SK-N-SH (cell line): ENCODE measurements at regions not wholly inside any gene's neighbourhood (a gene's known extent, or its start where the extent isn't known, plus 50 kb on each side); places are given as distances from the start of the nearest gene placed in this dataset.
A peak's percentile ranks its signal among the peaks of the same experiment; 100 is the strongest.

Source experiments
- CTCF ChIA-PET: fragments of 300-600, 350-600 bp; formaldehyde crosslinking; extraction: SDS; loops from one replicate; lab custom pipeline; 2021; lab: Yijun Ruan, JAX
- POLR2A ChIA-PET: fragments of 350-600 bp; sonication (Branson Sonifier 250); formaldehyde crosslinking; extraction: SDS; loops from one replicate; lab custom pipeline; 2020; ENCODE audit warnings: antibody characterized with exemption, inconsistent platforms; lab: Yijun Ruan, JAX
- DNase-seq: peaks from one replicate; pipeline ENCODE4 v3.0.0; 2012
- H2AFZ ChIP-seq: fragments of 200-600 bp; sonication (generic); 2 replicates; pipeline ENCODE4 v1.8.1; 2016; ENCODE audit warnings: antibody characterized with exemption, mild to moderate bottlenecking, low read depth
- H3F3A ChIP-seq: fragments of 200-600 bp; sonication (generic); replicated peaks from 2 replicates; pipeline ENCODE3; 2016; ENCODE audit warnings: antibody characterized with exemption, mild to moderate bottlenecking; ENCODE audit not compliant: insufficient read depth
- H3K27ac ChIP-seq, 2 experiments: fragments of 200-500 bp in 1 of 2; fragments of 200-600 bp in 1 of 2; sonication (Bioruptor generic) in 1 of 2; sonication (generic), shearing (Covaris generic) in 1 of 2; 2 replicates each; pipeline versions ENCODE4 v1.5.1 to v1.6.1; 2014 to 2016; ENCODE audit warnings: low read depth in 2 of 2, inconsistent platforms in 1 of 2, low read length in 1 of 2, mild to moderate bottlenecking in 1 of 2, mixed read lengths in 1 of 2
- H3K27me3 ChIP-seq: fragments of 200-600 bp; sonication (generic), shearing (Covaris generic); 2 replicates; pipeline ENCODE4 v1.6.1; 2016; ENCODE audit warnings: mixed run types; ENCODE audit not compliant: insufficient read depth
- H3K36me3 ChIP-seq, 2 experiments: fragments of 200-500 bp in 1 of 2; fragments of 200-600 bp in 1 of 2; sonication (Bioruptor generic) in 1 of 2; sonication (generic) in 1 of 2; replicated peaks in 1 of 2; 2 replicates each; pipeline versions ENCODE3 to v1.5.1; 2014 to 2016; ENCODE audit warnings: low read length in 1 of 2, mild to moderate bottlenecking in 1 of 2; ENCODE audit not compliant: insufficient read depth in 2 of 2, control insufficient read depth in 1 of 2
- H3K4me1 ChIP-seq, 2 experiments: fragments of 200-500 bp in 1 of 2; fragments of 200-600 bp in 1 of 2; sonication (Bioruptor generic) in 1 of 2; sonication (generic), shearing (Covaris generic) in 1 of 2; 2 replicates each; pipeline versions ENCODE4 v1.5.1 to v1.6.1; 2014 to 2016; ENCODE audit warnings: low read depth in 1 of 2, low read length in 1 of 2, mixed run types in 1 of 2; ENCODE audit not compliant: insufficient read depth in 2 of 2, control insufficient read depth in 1 of 2
- H3K4me2 ChIP-seq: fragments of 200-600 bp; sonication (generic), shearing (Covaris generic); 2 replicates; pipeline ENCODE4 v1.6.1; 2017; ENCODE audit warnings: mixed run types
- H3K4me3 ChIP-seq, 2 experiments: fragments of 200-500 bp in 1 of 2; fragments of 200-600 bp in 1 of 2; sonication (Bioruptor generic) in 1 of 2; sonication (generic), shearing (Covaris generic) in 1 of 2; 2 replicates each; pipeline versions ENCODE4 v1.5.1 to v1.8.1; 2014 to 2016; ENCODE audit warnings: low read depth in 2 of 2, inconsistent platforms in 1 of 2, low read length in 1 of 2, mild to moderate bottlenecking in 1 of 2, mixed read lengths in 1 of 2, moderate library complexity in 1 of 2
- H3K79me2 ChIP-seq: fragments of 200-600 bp; sonication (generic); 2 replicates; pipeline ENCODE4 v1.8.1; 2017; ENCODE audit warnings: mild to moderate bottlenecking; ENCODE audit not compliant: insufficient read depth
- H3K9ac ChIP-seq: fragments of 200-600 bp; sonication (generic); 2 replicates; pipeline ENCODE4 v1.6.1; 2017; ENCODE audit warnings: mixed run types
- H3K9me2 ChIP-seq: fragments of 200-600 bp; sonication (generic); 2 replicates; pipeline ENCODE4 v1.6.1; 2017; ENCODE audit warnings: mixed run types
- H3K9me3 ChIP-seq: fragments of 200-600 bp; sonication (generic); 2 replicates; pipeline ENCODE4 v1.6.1; 2017; ENCODE audit warnings: mixed run types, mild to moderate bottlenecking, moderate library complexity
- H4K20me1 ChIP-seq: fragments of 200-600 bp; sonication (generic); 2 replicates; pipeline ENCODE4 v1.6.1; 2017; ENCODE audit warnings: mild to moderate bottlenecking, mixed run types; ENCODE audit not compliant: insufficient read depth
- CHD2 ChIP-seq: fragments of 150-350 bp; IDR thresholded peaks from 2 replicates; pipeline ENCODE4 v1.6.1; 2018; ENCODE audit warnings: low read length; ENCODE audit not compliant: partially characterized antibody
- CTCF ChIP-seq: fragments of 200-600 bp; sonication (generic); IDR thresholded peaks from 2 replicates; pipeline ENCODE4 v1.6.1; 2017; ENCODE audit warnings: antibody characterized with exemption, mild to moderate bottlenecking, moderate library complexity
- EZH2phosphoT487 ChIP-seq: fragments of 200-600 bp; sonication (generic); IDR thresholded peaks from 2 replicates; pipeline ENCODE4 v1.6.1; 2017; ENCODE audit warnings: low read depth, mixed run types, mild to moderate bottlenecking, antibody characterized with exemption, moderate library complexity, borderline replicate concordance
- FOSL2 ChIP-seq: IDR thresholded peaks from 2 replicates; pipeline ENCODE4 v1.4.0; 2012; ENCODE audit warnings: low read depth, mild to moderate bottlenecking, moderate library complexity, borderline replicate concordance
- FOXM1 ChIP-seq: IDR thresholded peaks from 2 replicates; pipeline ENCODE4 v1.4.0; 2012; ENCODE audit warnings: low read depth, mild to moderate bottlenecking
- GATA2 ChIP-seq: sonication (generic); formaldehyde crosslinking; IDR thresholded peaks from 2 replicates; pipeline ENCODE4 v1.5.0; 2020; ENCODE audit warnings: mild to moderate bottlenecking, missing genetic modification reagents
- JUND ChIP-seq: IDR thresholded peaks from 2 replicates; pipeline ENCODE4 v1.4.0; 2012
- MXI1 ChIP-seq: IDR thresholded peaks from 2 replicates; pipeline ENCODE4 v1.6.1; 2012; ENCODE audit warnings: mild to moderate bottlenecking, low read depth, low read length, improper control_type of control experiment
- NRF1 ChIP-seq: IDR thresholded peaks from 2 replicates; pipeline ENCODE4 v1.6.1; 2012; ENCODE audit warnings: low read depth, mild to moderate bottlenecking, low read length
- PBX3 ChIP-seq: IDR thresholded peaks from 2 replicates; pipeline ENCODE4; 2012
- POLR2AphosphoS5 ChIP-seq: IDR thresholded peaks from 2 replicates; pipeline ENCODE4 v1.6.1; 2012; ENCODE audit warnings: low read depth, low read length
- RAD21 ChIP-seq: IDR thresholded peaks from 2 replicates; pipeline ENCODE4 v1.6.1; 2012; ENCODE audit warnings: mild to moderate bottlenecking, low read length
- RCOR1 ChIP-seq: fragments of 150-350 bp; IDR thresholded peaks from 2 replicates; pipeline ENCODE4 v1.6.1; 2017; ENCODE audit warnings: antibody characterized with exemption, low read length
- RXRA ChIP-seq: IDR thresholded peaks from 2 replicates; pipeline ENCODE4 v1.4.0; 2012; ENCODE audit warnings: low read depth, mild to moderate bottlenecking, borderline replicate concordance
- SIN3A ChIP-seq: IDR thresholded peaks from 2 replicates; pipeline ENCODE4 v1.6.1; 2012; ENCODE audit warnings: low read depth, mild to moderate bottlenecking, low read length, moderate library complexity, borderline replicate concordance
- WGBS: methylation state at CpG from one replicate; pipeline ENCODE4 v1.1.6; 2017; ENCODE audit warnings: low lambda C conversion rate; 5-methylcytosine and 5-hydroxymethylcytosine counted together
- TF ChIP-seq, protein P1 (sequence below): IDR thresholded peaks from 2 replicates; pipeline ENCODE4 v1.4.0; 2012; ENCODE audit warnings: low read depth
- TF ChIP-seq, protein P2 (sequence below): fragments of 150-350 bp; IDR thresholded peaks from 2 replicates; pipeline ENCODE4 v1.6.1; 2016; ENCODE audit warnings: mild to moderate bottlenecking, low read depth, low read length
- TF ChIP-seq, protein P3 (sequence below): fragments of 150-350 bp; IDR thresholded peaks from 2 replicates; pipeline ENCODE4 v1.6.1; 2017; ENCODE audit warnings: antibody characterized with exemption, low read length, low read depth, borderline replicate concordance

DNA sequence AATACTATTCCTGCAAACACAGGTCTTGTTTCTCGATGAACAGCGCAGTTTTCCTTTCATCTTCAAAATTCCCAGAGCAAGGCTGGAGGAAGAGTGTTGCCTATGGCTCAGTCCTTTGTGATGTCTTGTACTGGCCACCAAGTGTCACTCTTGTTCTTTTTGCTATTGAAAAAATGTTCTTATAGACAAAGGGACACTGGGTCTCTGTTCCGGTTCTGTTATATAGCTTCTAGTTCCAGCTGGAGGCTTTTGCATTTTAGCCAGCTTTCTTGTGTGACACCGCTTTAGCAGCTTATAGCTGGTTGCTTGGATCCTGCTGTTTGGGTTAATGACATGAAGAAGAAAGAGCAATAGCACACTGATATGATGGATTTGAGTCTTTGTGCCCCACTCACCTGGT lies 343.7 kb upstream of the KCNN2 start:
- ChIA-PET CTCF (interaction anchor here (1.1 kb wide), 1 partner anchor 434 kb away, joined by 3 read pairs; no protein-coding TSS in a partner anchor), POLR2A (no interaction called here)
- 3% methylated on average over 4 of the region's 4 CpGs for WGBS
- no peaks in the 10 kb centered on the region for H3F3A ChIP-seq
- H3K9me3 ChIP-seq = no peaks in the 10 kb centered on the region
- no peaks in the 10 kb centered on the region for H3K27me3 ChIP-seq
- H4K20me1 ChIP-seq = no peaks in the 10 kb centered on the region
- no peak for DNase-seq
- TF ChIP-seq FOSL2 = no peak
- peak; percentile 26 for TF ChIP-seq CTCF
- TF ChIP-seq MXI1 = no peak
- no peak overlapping the region for H3K4me2 ChIP-seq
- no peaks in the 10 kb centered on the region for H3K9me2 ChIP-seq
- H2AFZ ChIP-seq = no peak overlapping the region
- no peak overlapping the region for H3K9ac ChIP-seq
- no peaks in the 10 kb centered on the region for H3K4me1 ChIP-seq
- no peaks in the 10 kb centered on the region for H3K36me3 ChIP-seq
- no peaks in the 10 kb centered on the region for H3K79me2 ChIP-seq
- H3K27ac ChIP-seq = no peak overlapping the region
- no peak overlapping the region for H3K4me3 ChIP-seq

GRCh38 chr5:114038756-114039155 lies 323.1 kb upstream of the KCNN2 start:
- DNase-seq = no peak
- H3K27ac ChIP-seq = no peak overlapping the region
- no peaks in the 10 kb centered on the region for H3K27me3 ChIP-seq
- no peaks in the 10 kb centered on the region for H3K79me2 ChIP-seq
- TF ChIP-seq RXRA (no peak), CHD2 (no peak), FOXM1 (no peak), MXI1 (no peak), EZH2phosphoT487 (no peak)
- TF ChIP-seq, all 33 proteins: peak for 0
- 0% methylated on average over 1 of the region's 2 CpGs for WGBS
- Histone ChIP-seq H3K4me2 (no peak overlapping the region), H3K9me3 (no peaks in the 10 kb centered on the region), H4K20me1 (no peaks in the 10 kb centered on the region), H3K36me3 (no peaks in the 10 kb centered on the region), H3K9me2 (no peaks in the 10 kb centered on the region), H3K4me3 (no peak overlapping the region), H3F3A (no peaks in the 10 kb centered on the region), H2AFZ (no peak overlapping the region), H3K4me1 (no peaks in the 10 kb centered on the region), H3K9ac (no peak overlapping the region)
- ChIA-PET POLR2A (no interaction called here), CTCF (no interaction called here)

GRCh38 chr5:114050087-114050486 lies 311.8 kb upstream of the KCNN2 start:
- H2AFZ ChIP-seq = no peak overlapping the region
- TF ChIP-seq RAD21 = no peak
- no peak for TF ChIP-seq FOXM1
- TF ChIP-seq POLR2AphosphoS5 = no peak
- TF ChIP-seq, protein P1, sequence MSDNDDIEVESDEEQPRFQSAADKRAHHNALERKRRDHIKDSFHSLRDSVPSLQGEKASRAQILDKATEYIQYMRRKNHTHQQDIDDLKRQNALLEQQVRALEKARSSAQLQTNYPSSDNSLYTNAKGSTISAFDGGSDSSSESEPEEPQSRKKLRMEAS = no peak
- no peak for TF ChIP-seq JUND
- TF ChIP-seq RCOR1 = no peak
- TF ChIP-seq, protein P2, sequence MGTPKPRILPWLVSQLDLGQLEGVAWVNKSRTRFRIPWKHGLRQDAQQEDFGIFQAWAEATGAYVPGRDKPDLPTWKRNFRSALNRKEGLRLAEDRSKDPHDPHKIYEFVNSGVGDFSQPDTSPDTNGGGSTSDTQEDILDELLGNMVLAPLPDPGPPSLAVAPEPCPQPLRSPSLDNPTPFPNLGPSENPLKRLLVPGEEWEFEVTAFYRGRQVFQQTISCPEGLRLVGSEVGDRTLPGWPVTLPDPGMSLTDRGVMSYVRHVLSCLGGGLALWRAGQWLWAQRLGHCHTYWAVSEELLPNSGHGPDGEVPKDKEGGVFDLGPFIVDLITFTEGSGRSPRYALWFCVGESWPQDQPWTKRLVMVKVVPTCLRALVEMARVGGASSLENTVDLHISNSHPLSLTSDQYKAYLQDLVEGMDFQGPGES = no peak
- TF ChIP-seq PBX3 = no peak
- no peak for TF ChIP-seq RXRA
- TF ChIP-seq NRF1 = no peak
- no peak for TF ChIP-seq GATA2
- TF ChIP-seq, protein P3, sequence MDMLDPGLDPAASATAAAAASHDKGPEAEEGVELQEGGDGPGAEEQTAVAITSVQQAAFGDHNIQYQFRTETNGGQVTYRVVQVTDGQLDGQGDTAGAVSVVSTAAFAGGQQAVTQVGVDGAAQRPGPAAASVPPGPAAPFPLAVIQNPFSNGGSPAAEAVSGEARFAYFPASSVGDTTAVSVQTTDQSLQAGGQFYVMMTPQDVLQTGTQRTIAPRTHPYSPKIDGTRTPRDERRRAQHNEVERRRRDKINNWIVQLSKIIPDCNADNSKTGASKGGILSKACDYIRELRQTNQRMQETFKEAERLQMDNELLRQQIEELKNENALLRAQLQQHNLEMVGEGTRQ = no peak
- no peak for TF ChIP-seq CHD2
- no peak for TF ChIP-seq SIN3A

More at GRCh38 chr5:114050087-114050486, 311.8 kb upstream of the KCNN2 start:
- no peak overlapping the region for H3K4me3 ChIP-seq
- H3K36me3 ChIP-seq = no peaks in the 10 kb centered on the region
- no peaks in the 10 kb centered on the region for H3K9me2 ChIP-seq
- DNase-seq = no peak
- POLR2A ChIA-PET = no interaction called here
- H3K27me3 ChIP-seq = peaks cover 10% of the 10 kb centered on the region
- H3K9me3 ChIP-seq = no peaks in the 10 kb centered on the region
- H3K79me2 ChIP-seq = no peaks in the 10 kb centered on the region
- no peaks in the 10 kb centered on the region for H3K4me1 ChIP-seq
- WGBS = 5% methylated on average over 2 of the region's 2 CpGs
- CTCF ChIA-PET = no interaction called here
- no peaks in the 10 kb centered on the region for H4K20me1 ChIP-seq
- no peak overlapping the region for H3K27ac ChIP-seq
- no peak overlapping the region for H3K9ac ChIP-seq
- no peak overlapping the region for H3K4me2 ChIP-seq
- H3F3A ChIP-seq = no peaks in the 10 kb centered on the region
